Parathyroid adenoma (tissue), 2 donors: ENCODE measurements at regions not wholly inside any gene's neighbourhood (a gene's known extent, or its start where the extent isn't known, plus 50 kb on each side); places are given as distances from the start of the nearest gene placed in this dataset.

ENCODE experiments used
- H2AFZ ChIP-seq: fragments of 300-600 bp; sonication (generic); one replicate; pipeline ENCODE4 v1.7.0; 2017; ENCODE audit warnings: antibody characterized with exemption, mild to moderate bottlenecking
- H3K27ac ChIP-seq: fragments of 300-600 bp; sonication (generic); one replicate; pipeline ENCODE4 v1.7.0; 2017
- H3K27me3 ChIP-seq: fragments of 300-600 bp; sonication (generic); one replicate; pipeline ENCODE4 v1.7.0; 2017; ENCODE audit warnings: low read length; ENCODE audit not compliant: control insufficient read depth, insufficient read depth
- H3K36me3 ChIP-seq: fragments of 300-600 bp; sonication (generic); one replicate; pipeline ENCODE4 v1.7.0; 2017; ENCODE audit warnings: low read length; ENCODE audit not compliant: control insufficient read depth, insufficient read depth
- H3K4me1 ChIP-seq: fragments of 300-600 bp; sonication (generic); one replicate; pipeline ENCODE4 v1.7.0; 2017; ENCODE audit warnings: control low read depth
- H3K4me2 ChIP-seq: fragments of 300-600 bp; sonication (generic); one replicate; pipeline ENCODE4 v1.7.0; 2017; ENCODE audit warnings: low read length
- H3K4me3 ChIP-seq: fragments of 300-600 bp; sonication (generic); one replicate; pipeline ENCODE4 v1.7.0; 2017; ENCODE audit warnings: low read depth, low read length
- H3K79me2 ChIP-seq: fragments of 300-600 bp; sonication (generic); one replicate; pipeline ENCODE4 v1.7.0; 2017; ENCODE audit warnings: control low read depth
- H3K9ac ChIP-seq: fragments of 300-600 bp; sonication (generic); one replicate; pipeline ENCODE4 v1.7.0; 2017; ENCODE audit warnings: mild to moderate bottlenecking
- H3K9me3 ChIP-seq: fragments of 300-600 bp; sonication (generic); one replicate; pipeline ENCODE4 v1.7.0; 2017; ENCODE audit warnings: low read length; ENCODE audit not compliant: control insufficient read depth
- TF ChIP-seq, protein P1 (sequence below): fragments of 300-600 bp; sonication (generic); IDR thresholded peaks from one replicate; pipeline ENCODE4 v1.7.0; 2017; ENCODE audit warnings: antibody characterized with exemption, mild to moderate bottlenecking
- donor health status: primary hyperparathyroidism.

DNA sequence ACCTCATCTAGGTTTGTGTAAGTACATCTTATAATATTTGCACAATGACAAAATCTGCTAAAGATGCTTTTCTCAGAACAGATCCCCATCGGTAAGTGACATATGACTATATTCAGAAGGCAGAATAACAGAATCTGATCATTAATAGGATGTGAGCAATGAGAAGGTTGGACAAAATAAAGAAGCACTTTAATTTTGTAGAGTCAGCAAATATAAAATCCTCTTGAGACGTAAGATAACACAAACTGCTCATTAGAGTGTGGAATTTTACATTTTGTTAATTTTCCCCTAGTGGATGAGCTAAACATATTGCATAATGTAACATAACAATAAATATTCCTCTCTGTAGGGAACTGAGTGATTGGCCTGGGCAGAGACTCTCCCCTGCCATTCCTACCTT is 658.4 kb upstream of the ZP4 start:
- H3K79me2 ChIP-seq, result no peaks in the 10 kb centered on the region
- H3K4me3 ChIP-seq, result no peak overlapping the region
- H3K4me1 ChIP-seq, result no peaks in the 10 kb centered on the region
- H3K9me3 ChIP-seq, result no peaks in the 10 kb centered on the region
- H3K36me3 ChIP-seq, result no peaks in the 10 kb centered on the region
- TF ChIP-seq, protein P1, sequence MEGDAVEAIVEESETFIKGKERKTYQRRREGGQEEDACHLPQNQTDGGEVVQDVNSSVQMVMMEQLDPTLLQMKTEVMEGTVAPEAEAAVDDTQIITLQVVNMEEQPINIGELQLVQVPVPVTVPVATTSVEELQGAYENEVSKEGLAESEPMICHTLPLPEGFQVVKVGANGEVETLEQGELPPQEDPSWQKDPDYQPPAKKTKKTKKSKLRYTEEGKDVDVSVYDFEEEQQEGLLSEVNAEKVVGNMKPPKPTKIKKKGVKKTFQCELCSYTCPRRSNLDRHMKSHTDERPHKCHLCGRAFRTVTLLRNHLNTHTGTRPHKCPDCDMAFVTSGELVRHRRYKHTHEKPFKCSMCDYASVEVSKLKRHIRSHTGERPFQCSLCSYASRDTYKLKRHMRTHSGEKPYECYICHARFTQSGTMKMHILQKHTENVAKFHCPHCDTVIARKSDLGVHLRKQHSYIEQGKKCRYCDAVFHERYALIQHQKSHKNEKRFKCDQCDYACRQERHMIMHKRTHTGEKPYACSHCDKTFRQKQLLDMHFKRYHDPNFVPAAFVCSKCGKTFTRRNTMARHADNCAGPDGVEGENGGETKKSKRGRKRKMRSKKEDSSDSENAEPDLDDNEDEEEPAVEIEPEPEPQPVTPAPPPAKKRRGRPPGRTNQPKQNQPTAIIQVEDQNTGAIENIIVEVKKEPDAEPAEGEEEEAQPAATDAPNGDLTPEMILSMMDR, result no peak
- H2AFZ ChIP-seq, result no peak overlapping the region
- no peak overlapping the region for H3K27ac ChIP-seq
- H3K27me3 ChIP-seq, result no peaks in the 10 kb centered on the region
- no peak overlapping the region for H3K4me2 ChIP-seq
- H3K9ac ChIP-seq, result no peak overlapping the region

DNA sequence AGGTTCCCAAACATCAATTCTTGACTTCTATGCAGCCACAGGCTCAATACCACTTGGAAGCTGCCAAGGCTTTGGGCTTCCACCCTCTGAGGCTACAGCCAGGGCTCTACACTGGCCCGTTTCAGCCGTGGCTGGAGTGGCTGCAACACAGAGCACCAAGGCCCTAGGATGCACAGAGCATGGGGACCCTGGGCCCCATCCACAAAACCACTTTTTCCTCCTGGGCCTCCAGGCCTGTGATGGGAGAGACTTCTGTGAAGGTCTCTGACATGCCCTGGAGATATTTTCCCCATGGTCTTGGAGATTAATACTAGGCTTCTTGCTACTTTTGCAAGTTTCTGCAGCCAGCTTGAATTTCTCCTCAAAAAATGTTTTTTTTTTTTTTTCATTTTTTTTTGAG is 655.4 kb upstream of the ZP4 start:
- H3K27ac ChIP-seq, result no peak overlapping the region
- no peak overlapping the region for H3K9ac ChIP-seq
- no peak overlapping the region for H3K4me3 ChIP-seq
- H2AFZ ChIP-seq, result no peak overlapping the region
- no peaks in the 10 kb centered on the region for H3K9me3 ChIP-seq
- no peak overlapping the region for H3K4me2 ChIP-seq
- H3K4me1 ChIP-seq, result no peaks in the 10 kb centered on the region
- no peaks in the 10 kb centered on the region for H3K36me3 ChIP-seq
- H3K79me2 ChIP-seq, result no peaks in the 10 kb centered on the region
- H3K27me3 ChIP-seq, result no peaks in the 10 kb centered on the region
- TF ChIP-seq, protein P1, result no peak

DNA sequence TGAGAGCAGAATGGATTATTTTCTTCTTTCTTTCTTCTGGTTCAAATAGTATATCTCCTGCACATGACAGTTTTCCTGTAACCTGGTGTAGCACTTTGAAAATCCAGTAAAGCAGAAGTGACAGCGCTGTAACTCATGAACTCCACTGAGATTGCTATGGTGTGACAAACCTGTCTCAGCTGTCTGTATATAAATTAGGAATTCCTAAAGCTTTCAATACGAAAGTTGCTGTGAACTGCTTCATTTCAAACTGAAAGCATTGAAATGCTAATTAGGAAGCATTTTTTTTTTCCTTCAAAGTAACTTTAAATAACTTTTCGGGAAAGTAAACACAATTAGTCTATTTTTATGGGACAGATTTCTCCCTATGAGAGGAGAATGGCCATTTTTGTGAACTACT is 646.9 kb upstream of the ZP4 start:
- Histone ChIP-seq H3K9me3 (no peaks in the 10 kb centered on the region), H3K36me3 (no peaks in the 10 kb centered on the region), H3K79me2 (no peaks in the 10 kb centered on the region), H3K9ac (no peak overlapping the region), H3K4me1 (no peaks in the 10 kb centered on the region), H3K4me2 (no peak overlapping the region), H2AFZ (no peak overlapping the region), H3K4me3 (no peak overlapping the region), H3K27ac (no peak overlapping the region), H3K27me3 (no peaks in the 10 kb centered on the region)
- TF ChIP-seq, protein P1, result no peak

DNA sequence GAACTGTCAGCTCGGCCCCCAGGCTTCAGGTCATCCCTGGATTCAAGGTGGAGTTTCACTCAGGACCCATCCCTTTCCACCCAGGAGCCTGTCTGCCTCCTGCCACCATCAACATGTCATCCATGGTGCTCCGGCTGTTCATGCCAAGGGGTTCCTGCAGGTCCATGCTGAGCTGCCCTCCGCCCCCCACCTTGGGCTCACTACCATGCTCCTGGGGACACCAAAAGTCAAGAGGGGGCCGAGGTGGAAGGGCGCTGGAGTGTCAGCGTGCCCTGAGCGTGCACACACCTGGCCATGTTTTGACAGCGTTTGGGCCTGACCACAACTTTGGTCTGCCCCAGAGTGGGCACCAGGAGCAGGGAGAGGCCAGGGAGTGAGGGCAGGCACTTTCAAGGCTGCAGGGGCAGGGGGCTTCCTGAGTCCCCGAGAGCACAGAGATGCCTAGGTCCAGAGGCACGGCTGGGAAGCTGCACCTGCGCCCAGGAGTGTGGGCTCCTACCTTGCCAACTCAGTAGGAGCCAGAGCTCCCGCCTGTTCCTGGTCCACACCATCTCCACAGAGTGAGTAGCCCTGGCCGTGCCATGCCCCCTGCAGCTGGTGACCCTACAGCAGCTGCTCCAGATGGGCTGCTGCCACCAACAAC is 639.6 kb upstream of the ZP4 start:
- Histone ChIP-seq H3K4me3 (no peak overlapping the region), H3K4me2 (no peak overlapping the region), H3K36me3 (no peaks in the 10 kb centered on the region), H3K4me1 (no peaks in the 10 kb centered on the region), H3K9me3 (no peaks in the 10 kb centered on the region), H3K9ac (no peak overlapping the region), H3K79me2 (no peaks in the 10 kb centered on the region), H2AFZ (no peak overlapping the region), H3K27me3 (no peaks in the 10 kb centered on the region), H3K27ac (no peak overlapping the region)
- TF ChIP-seq, protein P1, result no peak

DNA sequence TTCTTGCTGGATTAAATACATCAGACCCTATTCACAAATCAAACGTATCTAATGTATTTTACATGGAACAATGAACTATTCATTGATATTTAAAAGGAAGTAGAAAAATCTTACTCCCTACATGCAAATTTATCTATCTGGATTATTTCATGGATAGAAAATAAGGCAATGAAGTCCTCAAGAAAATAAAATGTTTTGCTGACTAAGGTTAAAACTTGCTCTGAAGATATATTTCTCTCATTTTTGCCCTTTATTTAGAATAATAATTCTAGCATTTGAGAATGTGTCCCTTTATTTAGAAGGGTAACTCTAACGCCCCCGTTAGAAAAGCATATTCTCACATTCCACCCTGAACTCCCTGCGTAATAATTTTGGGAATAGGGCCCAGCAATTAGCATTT is 627.0 kb upstream of the ZP4 start:
- Histone ChIP-seq H2AFZ (no peak overlapping the region), H3K4me3 (no peak overlapping the region)
- TF ChIP-seq, protein P1, result no peak

More for the DNA sequence above, 627.0 kb upstream of the ZP4 start:
- Histone ChIP-seq H3K9me3 (peaks cover 6% of the 10 kb centered on the region), H3K4me1 (no peaks in the 10 kb centered on the region), H3K27me3 (no peaks in the 10 kb centered on the region), H3K36me3 (no peaks in the 10 kb centered on the region), H3K27ac (no peak overlapping the region), H3K9ac (no peak overlapping the region), H3K4me2 (no peak overlapping the region), H3K79me2 (no peaks in the 10 kb centered on the region)
